HG02610 (cell line): ENCODE measurements at regions not wholly inside any gene's neighbourhood (a gene's known extent, or its start where the extent isn't known, plus 50 kb on each side); places are given as distances from the start of the nearest gene placed in this dataset.
"Not testable (repeated sequence)": the region's sequence is repeated elsewhere in the genome, so short reads cannot be mapped to it uniquely, and the experiment has no call there.

Experiments
- ATAC-seq: cut with Tn5 transposase; IDR thresholded peaks from one replicate; pipeline ENCODE4 v1.9.1; 2021; ENCODE audit warnings: mild to moderate bottlenecking, moderate library complexity; ENCODE audit not compliant: unreplicated experiment

- no peak for ATAC-seq
Measured at GRCh38 chr1:66455446-66455845, 78.5 kb upstream of the SGIP1 start.

DNA sequence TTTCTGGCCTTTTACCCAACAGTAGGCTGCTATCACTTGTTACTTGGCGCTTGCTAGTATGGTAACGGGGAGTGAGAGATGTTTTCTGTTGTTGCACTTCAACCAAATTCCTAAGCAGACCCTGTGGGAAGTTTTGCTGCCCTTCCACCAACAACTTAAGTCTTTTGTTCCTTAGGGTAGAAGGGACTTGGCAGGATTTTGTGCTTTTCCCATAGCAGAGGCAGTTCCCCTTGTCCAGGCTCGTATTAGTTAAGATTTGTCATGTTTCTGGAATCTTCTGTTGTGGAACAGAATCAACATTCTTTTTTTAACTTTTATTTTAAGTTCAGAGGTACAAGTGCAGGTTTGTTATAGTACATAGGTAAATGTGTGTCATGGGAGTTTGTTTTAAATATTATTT, 73.2 kb upstream of the SGIP1 start:
- ATAC-seq: no peak

- ATAC-seq: no peak
Measured at GRCh38 chr1:66462313-66462712, 71.6 kb upstream of the SGIP1 start.

GRCh38 chr1:66464351-66464750, 69.6 kb upstream of the SGIP1 start:
- ATAC-seq: no peak

DNA sequence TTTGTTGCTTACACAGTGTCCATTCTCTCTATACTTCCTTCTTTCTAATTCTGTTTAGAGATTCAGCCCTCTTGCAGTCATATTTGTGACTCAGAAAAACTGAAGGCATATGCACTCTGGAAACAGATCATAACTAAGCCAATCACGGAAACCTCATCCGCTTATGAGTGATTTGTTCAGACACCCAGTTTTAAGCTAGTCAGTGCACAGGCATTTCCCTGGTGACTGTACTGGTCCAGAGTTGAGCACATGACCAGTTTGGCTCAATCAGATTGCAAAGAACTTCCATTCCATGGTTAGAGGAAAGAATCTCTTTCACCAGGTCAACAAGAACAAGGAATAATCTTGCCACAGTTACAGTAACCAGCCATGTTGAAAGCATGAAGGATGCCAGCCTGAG, 69.2 kb upstream of the SGIP1 start:
- ATAC-seq: no peak

GRCh38 chr1:66466695-66467094, 67.3 kb upstream of the SGIP1 start:
- ATAC-seq: not testable (repeated sequence)

DNA sequence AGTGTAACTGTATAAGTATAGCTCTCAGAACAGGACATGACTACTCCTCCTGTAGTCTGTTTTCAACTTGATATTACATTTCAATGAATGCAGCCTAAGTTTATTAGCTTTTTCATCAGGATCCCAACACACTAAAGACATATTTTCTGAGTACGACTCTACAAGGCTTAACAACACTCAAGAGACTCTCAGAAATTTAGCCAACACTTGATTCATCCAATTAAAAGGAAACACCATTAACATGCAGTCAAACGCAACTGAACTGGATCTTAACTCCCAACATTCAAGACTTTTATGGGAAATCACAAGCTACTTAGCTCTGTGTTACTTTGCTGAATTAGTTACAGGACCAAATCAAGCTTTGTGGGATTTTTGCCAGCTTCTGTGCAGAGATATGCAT, 65.2 kb upstream of the SGIP1 start:
- ATAC-seq: no peak

DNA sequence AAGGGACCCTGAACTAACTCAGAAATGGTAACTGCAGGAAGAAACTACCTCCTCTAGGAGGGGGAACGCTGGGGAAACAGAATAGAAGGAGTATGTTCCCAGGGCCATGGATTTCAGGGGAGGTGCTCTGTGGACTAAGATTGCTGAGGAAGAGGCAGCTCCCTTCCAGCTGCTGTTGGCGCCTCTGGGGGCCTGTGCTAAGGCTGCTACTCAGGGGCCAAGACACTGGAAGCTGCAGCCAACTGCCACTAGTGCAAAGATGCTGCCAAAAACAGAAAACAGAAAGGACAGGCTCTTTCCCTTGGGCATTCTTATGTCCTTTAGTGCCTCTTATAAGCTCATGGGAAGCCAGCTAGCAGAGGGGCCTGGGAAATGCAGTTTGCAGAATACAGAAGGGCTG, 58.0 kb upstream of the SGIP1 start:
- no peak for ATAC-seq

- no peak for ATAC-seq
Measured at GRCh38 chr1:66476774-66477173, 57.2 kb upstream of the SGIP1 start.

- ATAC-seq: no peak
Measured at GRCh38 chr1:66478116-66478515, 55.8 kb upstream of the SGIP1 start.

DNA sequence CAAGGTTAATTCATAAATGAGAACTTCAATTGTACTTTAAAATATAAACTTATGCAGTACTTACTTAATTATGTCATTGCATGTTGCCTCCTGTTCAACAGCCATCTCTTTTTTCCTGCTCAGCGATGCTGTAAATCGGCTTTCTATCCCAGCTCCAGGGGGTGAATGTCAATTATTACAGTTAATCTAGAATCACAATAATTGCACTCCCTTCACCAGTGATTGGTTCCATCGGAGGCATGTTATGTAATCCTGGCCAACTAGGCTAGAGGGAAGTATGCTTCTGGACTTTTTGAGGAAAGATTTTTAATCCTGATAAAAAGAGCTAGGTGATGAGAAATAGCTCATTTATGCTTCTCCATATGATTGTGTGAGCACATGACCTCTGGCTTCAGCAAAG, 53.8 kb upstream of the SGIP1 start:
- ATAC-seq: no peak

DNA sequence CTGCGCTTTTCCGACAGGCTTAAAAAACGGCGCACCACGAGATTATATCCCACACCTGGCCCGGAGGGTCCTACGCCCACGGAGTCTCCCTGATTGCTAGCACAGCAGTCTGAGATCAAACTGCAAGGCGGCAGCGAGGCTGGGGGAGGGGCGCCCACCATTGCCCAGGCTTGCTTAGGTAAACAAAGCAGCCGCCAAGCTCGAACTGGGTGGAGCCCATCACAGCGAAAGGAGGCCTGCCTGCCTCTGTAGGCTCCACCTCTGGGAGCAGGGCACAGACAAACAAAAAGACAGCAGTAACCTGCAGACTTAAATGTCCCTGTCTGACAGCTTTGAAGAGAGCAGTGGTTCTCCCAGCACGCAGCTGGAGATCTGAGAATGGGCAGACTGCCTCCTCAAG, 52.7 kb upstream of the SGIP1 start:
- ATAC-seq: not testable (repeated sequence)
